Heart left ventricle (tissue), 16 donors: ENCODE measurements at regions not wholly inside any gene's neighbourhood (a gene's known extent, or its start where the extent isn't known, plus 50 kb on each side); places are given as distances from the start of the nearest gene placed in this dataset.
A peak's percentile ranks its signal among the peaks of the same experiment; 100 is the strongest.

Source experiments
- ATAC-seq, 4 donors: fragments of 200-7000 bp; cut with Tn5 transposase; one replicate each; pipeline ENCODE4 v1.9.1; 2020 to 2022; ENCODE audit warnings: moderate library complexity in 4 of 4, mild to moderate bottlenecking in 3 of 4, moderate number of reproducible peaks in 1 of 4
- DNase-seq, 5 donors: peaks; one replicate each; pipeline ENCODE4 v3.0.0-alpha.2; 2020
- H3K27ac ChIP-seq, 12 donors: fragments of 200-600 bp; sonication (generic) in 4 of 12; one replicate each; pipeline versions ENCODE4 v1.5.0 to v1.8.0; 2016 to 2022; ENCODE audit warnings: mild to moderate bottlenecking in 2 of 12
- H3K27me3 ChIP-seq, 9 donors: fragments of 200-600 bp; sonication (generic) in 2 of 9; one replicate each; pipeline versions ENCODE4 v1.5.1 to v1.8.0; 2016 to 2022; ENCODE audit warnings: mild to moderate bottlenecking in 3 of 9
- H3K36me3 ChIP-seq, 9 donors: fragments of 200-600 bp; sonication (generic) in 2 of 9; one replicate each; pipeline versions ENCODE4 v1.5.0 to v1.8.0; 2018 to 2022; ENCODE audit warnings: mild to moderate bottlenecking in 2 of 9
- H3K4me1 ChIP-seq, 12 donors: fragments of 200-600 bp; sonication (generic) in 4 of 12; one replicate each; pipeline versions ENCODE4 v1.5.0 to v1.8.0; 2016 to 2022; ENCODE audit warnings: mild to moderate bottlenecking in 3 of 12
- H3K4me3 ChIP-seq, 12 donors: fragments of 200-600 bp; sonication (generic) in 4 of 12; one replicate each; pipeline versions ENCODE4 v1.5.0 to v1.8.0; 2017 to 2022; ENCODE audit warnings: mild to moderate bottlenecking in 9 of 12, moderate library complexity in 4 of 12
- H3K9me3 ChIP-seq, 12 donors: fragments of 200-600 bp; sonication (generic) in 4 of 12; one replicate each; pipeline versions ENCODE4 v1.5.0 to v1.8.0; 2016 to 2022; ENCODE audit warnings: mild to moderate bottlenecking in 1 of 12
- POLR2A ChIP-seq, 2 donors: fragments of 450-650 bp; IDR thresholded peaks; one replicate each; pipeline ENCODE4 v1.6.1; 2017; ENCODE audit warnings: antibody characterized with exemption in 2 of 2, mild to moderate bottlenecking in 2 of 2, moderate library complexity in 2 of 2
- WGBS, 4 donors: extraction: QIAGEN DNeasy Blood & Tissue Kit in 2 of 4; methylation state at CpG; one replicate each; pipeline versions ENCODE4 v1.1.5 to v1.1.7; 2013 to 2018; 5-methylcytosine and 5-hydroxymethylcytosine counted together
- intact Hi-C, 10 donors: fragments of 100-400 bp; cut with DNase I; formaldehyde crosslinking; loops; one replicate each; pipeline versions ENCODE4 v1.11.1 to v1.14.2; 2022
- TF ChIP-seq, protein P1 (sequence below), 12 donors: fragments of 200-600 bp; sonication (generic) in 4 of 12; IDR thresholded peaks; one replicate each; pipeline versions ENCODE4 v1.5.0 to v1.8.0; 2018 to 2022; ENCODE audit warnings: antibody characterized with exemption in 12 of 12, mild to moderate bottlenecking in 5 of 12
- donor health status: ischemic (EF 13 %, LVEDD 7.1; RV severe dilation, severe dysfunction).
- donor health status: healthy with polysubstance abuse.
- donor health status: DM: no; HTN: yes; CAD: no.
- donor health status: DM: no; HTN: no; CAD: no.
- donor health status: ischemic (EF 25% LVEDD 6.9; RV normal size, moderate dysfunction).
- donor health status: ischemic (EF 25% LVEDD 5.7; RV mildly dilated, moderate dysfunction).
- donor health status: healthy.
- donor health status: DM: yes; HTN: yes; CAD: no.
- donor health status: ischemic (EF 35%, LVEDD 5.7; RV mildly dilated, moderate dysfunction).
- donor health status: nonischemic (EF 11% LVEDD 7.7; RV severe dilation, severe dysfunction).
- donor health status: DM: yes; HTN: yes; CAD: no.
- donor health status: PGD.
- donor health status: ischemic (EF 29% LVEDD 5.4; RV normal size, mild dysfunction).
- donor health status: nonischemic (EF 23%, LVEDD 6.1; RV moderate dilation, normal function).

GRCh38 chr5:168217497-168217896, 73.9 kb upstream of the WWC1 start:
- Histone ChIP-seq H3K36me3 (peaks cover 0 to 56% (median 12%) of the 10 kb centered on the region in 9 donors), H3K4me3 (no peak overlapping the region), H3K27me3 (no peaks in the 10 kb centered on the region), H3K9me3 (no peaks in the 10 kb centered on the region), H3K27ac (peak overlapping the region in 1 of 12 donors; percentile 24), H3K4me1 (peaks cover 0 to 23% (median 4%) of the 10 kb centered on the region in 12 donors)
- WGBS, 4 donors = 52 to 58% (median 56%) methylated on average over 7 of the region's 7 CpGs
- TF ChIP-seq, protein P1, sequence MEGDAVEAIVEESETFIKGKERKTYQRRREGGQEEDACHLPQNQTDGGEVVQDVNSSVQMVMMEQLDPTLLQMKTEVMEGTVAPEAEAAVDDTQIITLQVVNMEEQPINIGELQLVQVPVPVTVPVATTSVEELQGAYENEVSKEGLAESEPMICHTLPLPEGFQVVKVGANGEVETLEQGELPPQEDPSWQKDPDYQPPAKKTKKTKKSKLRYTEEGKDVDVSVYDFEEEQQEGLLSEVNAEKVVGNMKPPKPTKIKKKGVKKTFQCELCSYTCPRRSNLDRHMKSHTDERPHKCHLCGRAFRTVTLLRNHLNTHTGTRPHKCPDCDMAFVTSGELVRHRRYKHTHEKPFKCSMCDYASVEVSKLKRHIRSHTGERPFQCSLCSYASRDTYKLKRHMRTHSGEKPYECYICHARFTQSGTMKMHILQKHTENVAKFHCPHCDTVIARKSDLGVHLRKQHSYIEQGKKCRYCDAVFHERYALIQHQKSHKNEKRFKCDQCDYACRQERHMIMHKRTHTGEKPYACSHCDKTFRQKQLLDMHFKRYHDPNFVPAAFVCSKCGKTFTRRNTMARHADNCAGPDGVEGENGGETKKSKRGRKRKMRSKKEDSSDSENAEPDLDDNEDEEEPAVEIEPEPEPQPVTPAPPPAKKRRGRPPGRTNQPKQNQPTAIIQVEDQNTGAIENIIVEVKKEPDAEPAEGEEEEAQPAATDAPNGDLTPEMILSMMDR (IDR thresholded peaks at IDR 0.05) = no peak
- TF ChIP-seq POLR2A (IDR thresholded peaks at IDR 0.05) = no peak
- ATAC-seq = no peak
- intact Hi-C loops = loop anchor here in 8 of 10 donors (5.0 to 10.0 kb wide), 9 partner anchors 90 to 643 kb away; no protein-coding TSS in a partner anchor
- DNase-seq = no peak

- H3K4me3 ChIP-seq = no peak overlapping the region
- TF ChIP-seq, protein P1 (IDR thresholded peaks at IDR 0.05) = no peak
- no peak for TF ChIP-seq POLR2A (IDR thresholded peaks at IDR 0.05)
- intact Hi-C loops = loop anchor here in 9 of 10 donors (1.0 to 10.0 kb wide), 11 partner anchors 91 to 644 kb away; no protein-coding TSS in a partner anchor
- peaks cover 0 to 29% (median 4%) of the 10 kb centered on the region in 12 donors for H3K4me1 ChIP-seq
- ATAC-seq = no peak
- H3K27me3 ChIP-seq = no peaks in the 10 kb centered on the region
- 68 to 74% (median 73%) methylated on average over 8 to 9 of the region's 9 CpGs for WGBS, 4 donors
- H3K36me3 ChIP-seq = peaks cover 0 to 49% (median 11%) of the 10 kb centered on the region in 9 donors
- H3K27ac ChIP-seq = no peak overlapping the region
- no peaks in the 10 kb centered on the region for H3K9me3 ChIP-seq
- DNase-seq = no peak
Measured at GRCh38 chr5:168218746-168219145, 72.7 kb upstream of the WWC1 start.

- peak overlapping the region in 4 of 12 donors; percentile 9 to 39 (median 30) for H3K4me3 ChIP-seq
- WGBS, 4 donors = 33 to 35% (median 34%) methylated on average over 8 of the region's 8 CpGs
- peak overlapping the region in 2 of 12 donors; percentile 14 to 29 for H3K27ac ChIP-seq
- H3K27me3 ChIP-seq = no peaks in the 10 kb centered on the region
- H3K36me3 ChIP-seq = peaks cover 0 to 48% (median 11%) of the 10 kb centered on the region in 9 donors
- DNase-seq (peak in 1 of 5 donors; percentile 38), ATAC-seq (peak; percentile 38 to 66 (median 44))
- no peaks in the 10 kb centered on the region for H3K9me3 ChIP-seq
- H3K4me1 ChIP-seq = peaks cover 0 to 29% (median 4%) of the 10 kb centered on the region in 12 donors
- TF ChIP-seq POLR2A (IDR thresholded peaks at IDR 0.05) = no peak
- TF ChIP-seq, protein P1 (IDR thresholded peaks at IDR 0.05) = peak; percentile 75 to 91 (median 84)
- intact Hi-C loops = loop anchor here (1.0 to 10.0 kb wide), 13 partner anchors 91 to 645 kb away; no protein-coding TSS in a partner anchor
Measured at GRCh38 chr5:168219515-168220410, 71.7 kb upstream of the WWC1 start.

- WGBS, 4 donors = 71 to 87% (median 85%) methylated on average over 5 of the region's 5 CpGs
- Histone ChIP-seq H3K27ac (no peak overlapping the region), H3K9me3 (no peaks in the 10 kb centered on the region), H3K27me3 (no peaks in the 10 kb centered on the region), H3K4me1 (peaks cover 0 to 36% (median 20%) of the 10 kb centered on the region in 12 donors), H3K4me3 (no peak overlapping the region), H3K36me3 (peaks cover 0 to 26% (median 7%) of the 10 kb centered on the region in 9 donors)
- ATAC-seq = no peak
- no peak for TF ChIP-seq POLR2A (IDR thresholded peaks at IDR 0.05)
- TF ChIP-seq, protein P1 (IDR thresholded peaks at IDR 0.05) = no peak
- intact Hi-C loops = loop anchor here in 5 of 10 donors (5.0 to 10.0 kb wide), 4 partner anchors 269 to 642 kb away; no protein-coding TSS in a partner anchor
- DNase-seq = no peak
Measured at GRCh38 chr5:168224085-168224484, 67.4 kb upstream of the WWC1 start.
